ENCODE measurements at regions not wholly inside any gene's neighbourhood (a gene's known extent, or its start where the extent isn't known, plus 50 kb on each side); places are given as distances from the start of the nearest gene placed in this dataset.

DNA sequence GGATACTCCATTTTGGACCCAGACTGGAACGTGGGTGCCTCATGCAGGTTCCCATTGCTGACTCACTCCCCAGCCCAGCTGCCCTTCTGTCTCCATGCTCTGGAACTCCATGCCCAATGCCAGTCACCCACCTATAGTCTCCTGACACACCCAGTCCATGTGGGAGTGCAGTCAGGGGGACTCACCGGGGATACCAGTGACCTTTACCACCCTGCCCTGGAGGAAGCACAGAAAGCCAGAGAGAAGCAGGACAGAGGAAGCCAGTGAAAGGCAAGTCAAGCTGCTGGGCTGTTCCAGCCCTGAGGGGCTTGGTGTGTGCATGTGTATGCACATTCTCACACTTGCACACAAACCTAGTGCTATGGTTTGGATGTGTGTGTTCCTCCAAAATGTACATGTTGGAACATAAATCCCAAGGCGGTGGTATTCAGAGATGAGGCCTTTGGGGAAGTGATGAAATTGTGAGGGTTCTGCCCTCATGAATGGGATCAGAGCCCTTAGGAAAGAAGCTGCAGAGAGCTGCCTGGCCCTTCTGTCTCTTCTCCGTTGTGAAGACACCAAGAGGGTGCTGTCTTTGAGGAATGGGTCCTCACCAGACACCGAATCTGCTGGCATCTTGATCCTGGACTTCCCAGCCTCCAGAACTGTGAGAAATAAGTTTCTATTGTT lies 121.4 kb upstream of the MAFB start:
- no peak for TF ChIP-seq LEF1 (IDR thresholded peaks at IDR 0.05; ENCODE audit: borderline replicate concordance)
- TF ChIP-seq ARNT (IDR thresholded peaks at IDR 0.05), result no peak
- no peak for TF ChIP-seq CTBP1 (IDR thresholded peaks at IDR 0.05; ENCODE audit: borderline replicate concordance)
- TF ChIP-seq TARDBP (IDR thresholded peaks at IDR 0.05), result no peak
- no peak for TF ChIP-seq BHLHE40 (IDR thresholded peaks at IDR 0.05; ENCODE audit: borderline replicate concordance)
